Thoracic aorta (tissue), 2 donors: ENCODE measurements at regions not wholly inside any gene's neighbourhood (a gene's known extent, or its start where the extent isn't known, plus 50 kb on each side); places are given as distances from the start of the nearest gene placed in this dataset.

Source experiments
- ATAC-seq: fragments of 150-250 bp; one replicate; pipeline ENCODE4 v1.8.0; 2017; ENCODE audit warnings: low read depth; ENCODE audit not compliant: insufficient number of reproducible peaks, low FRiP score
- DNase-seq: peaks from one replicate; pipeline ENCODE4 v3.0.0-alpha.2; 2020; ENCODE audit warnings: low spot score
- H3K27ac ChIP-seq, 2 donors: fragments of 200-600 bp; sonication (generic); 1 replicate in 1 of 2; 2 replicates in 1 of 2; pipeline ENCODE4 v1.5.1; 2016; ENCODE audit warnings: mild to moderate bottlenecking in 2 of 2, moderate library complexity in 2 of 2
- H3K27me3 ChIP-seq: fragments of 200-600 bp; sonication (generic); replicated peaks from 2 replicates; pipeline ENCODE4 v1.6.0; 2016; ENCODE audit warnings: mild to moderate bottlenecking; ENCODE audit not compliant: insufficient read depth
- H3K36me3 ChIP-seq: fragments of 200-600 bp; sonication (generic); one replicate; pipeline ENCODE4 v1.5.1; 2016
- H3K4me1 ChIP-seq, 2 donors: fragments of 200-600 bp; sonication (generic); 1 replicate in 1 of 2; 2 replicates in 1 of 2; pipeline versions ENCODE4 v1.5.1 to v1.6.0; 2016; ENCODE audit warnings: low read depth in 2 of 2, mild to moderate bottlenecking in 1 of 2; ENCODE audit not compliant: control insufficient read depth in 1 of 2
- H3K4me3 ChIP-seq: fragments of 200-600 bp; sonication (generic); 2 replicates; pipeline ENCODE4 v1.5.1; 2016; ENCODE audit warnings: mild to moderate bottlenecking
- H3K9me3 ChIP-seq: fragments of 200-600 bp; sonication (generic); 2 replicates; pipeline ENCODE4 v1.5.1; 2016
- CTCF ChIP-seq: fragments of 200-600 bp; sonication (generic); IDR thresholded peaks from one replicate; pipeline ENCODE4 v1.5.1; 2019; ENCODE audit warnings: antibody characterized with exemption

- no peaks in the 10 kb centered on the region for H3K27me3 ChIP-seq
- ATAC-seq: no peak
- H3K4me1 ChIP-seq: peaks cover 0 to 9% of the 10 kb centered on the region in 2 donors
- DNase-seq: no peak
- H3K4me3 ChIP-seq: no peak overlapping the region
- H3K27ac ChIP-seq: no peak overlapping the region
- H3K9me3 ChIP-seq: peaks cover 2% of the 10 kb centered on the region
- TF ChIP-seq CTCF: no peak
- no peaks in the 10 kb centered on the region for H3K36me3 ChIP-seq
Observed at GRCh38 chr10:61299156-61299555, 154.0 kb downstream of the TMEM26 start.

- Histone ChIP-seq H3K27ac (no peak overlapping the region), H3K4me1 (peaks cover 0 to 10% of the 10 kb centered on the region in 2 donors), H3K9me3 (peaks cover 2% of the 10 kb centered on the region), H3K27me3 (no peaks in the 10 kb centered on the region), H3K4me3 (no peak overlapping the region), H3K36me3 (no peaks in the 10 kb centered on the region)
- no peak for TF ChIP-seq CTCF
- ATAC-seq (no peak), DNase-seq (no peak)
Observed at GRCh38 chr10:61298194-61298593, 155.0 kb downstream of the TMEM26 start.

GRCh38 chr10:61296161-61296560 lies 157.0 kb downstream of the TMEM26 start:
- Histone ChIP-seq H3K27me3 (no peaks in the 10 kb centered on the region), H3K36me3 (no peaks in the 10 kb centered on the region), H3K27ac (no peak overlapping the region), H3K4me3 (no peak overlapping the region), H3K4me1 (peaks cover 0 to 10% of the 10 kb centered on the region in 2 donors), H3K9me3 (peaks cover 2% of the 10 kb centered on the region)
- no peak for TF ChIP-seq CTCF
- ATAC-seq: no peak
- DNase-seq: no peak

- Histone ChIP-seq H3K27ac (no peak overlapping the region), H3K4me1 (peaks cover 0 to 10% of the 10 kb centered on the region in 2 donors), H3K4me3 (no peak overlapping the region), H3K9me3 (peaks cover 2% of the 10 kb centered on the region), H3K27me3 (no peaks in the 10 kb centered on the region), H3K36me3 (no peaks in the 10 kb centered on the region)
- ATAC-seq (no peak), DNase-seq (no peak)
- TF ChIP-seq CTCF: no peak
Observed at GRCh38 chr10:61294131-61294530, 159.1 kb downstream of the TMEM26 start.

- no peaks in the 10 kb centered on the region for H3K36me3 ChIP-seq
- H3K27me3 ChIP-seq: no peaks in the 10 kb centered on the region
- no peak for ATAC-seq
- peaks cover 0 to 18% of the 10 kb centered on the region in 2 donors for H3K4me1 ChIP-seq
- no peak overlapping the region for H3K27ac ChIP-seq
- no peak overlapping the region for H3K4me3 ChIP-seq
- H3K9me3 ChIP-seq: no peaks in the 10 kb centered on the region
- no peak for DNase-seq
- TF ChIP-seq CTCF: no peak
Observed at GRCh38 chr10:61289813-61290212, 163.4 kb downstream of the TMEM26 start.
